HT-29 (cell line): ENCODE measurements at regions not wholly inside any gene's neighbourhood (a gene's known extent, or its start where the extent isn't known, plus 50 kb on each side); places are given as distances from the start of the nearest gene placed in this dataset.

Experiments used
- DNase-seq: peaks from one replicate; pipeline ENCODE4 v3.0.0-alpha.2; 2015; ENCODE audit warnings: low spot score

GRCh38 chr1:217211486-217211885, 419.4 kb downstream of the GPATCH2 start:
- no peak for DNase-seq

GRCh38 chr1:217205578-217205977, 425.3 kb downstream of the GPATCH2 start:
- DNase-seq, result no peak

GRCh38 chr1:217196616-217197015, 434.3 kb downstream of the GPATCH2 start:
- no peak for DNase-seq

- no peak for DNase-seq
Measured at GRCh38 chr1:217193151-217193550, 437.7 kb downstream of the GPATCH2 start.

GRCh38 chr1:217191441-217191840, 439.4 kb downstream of the GPATCH2 start:
- DNase-seq, result no peak

GRCh38 chr1:217190359-217190758, 440.5 kb downstream of the GPATCH2 start:
- DNase-seq, result no peak

- DNase-seq, result no peak
Measured at GRCh38 chr1:217189362-217189761, 441.5 kb downstream of the GPATCH2 start.

- DNase-seq, result no peak
Measured at GRCh38 chr1:217188280-217189237, 442.3 kb downstream of the GPATCH2 start.

- no peak for DNase-seq
Measured at GRCh38 chr1:217186664-217187063, 444.2 kb downstream of the GPATCH2 start.

GRCh38 chr1:217184854-217185253, 446.0 kb downstream of the GPATCH2 start:
- no peak for DNase-seq

GRCh38 chr1:217182992-217183391, 447.9 kb downstream of the GPATCH2 start:
- no peak for DNase-seq

- no peak for DNase-seq
Measured at GRCh38 chr1:217181756-217182155, 449.1 kb downstream of the GPATCH2 start.

- DNase-seq, result no peak
Measured at GRCh38 chr1:217181176-217181746, 449.6 kb downstream of the GPATCH2 start.

- no peak for DNase-seq
Measured at GRCh38 chr1:217180443-217180842, 450.4 kb downstream of the GPATCH2 start.

- DNase-seq, result no peak
Measured at GRCh38 chr1:217164403-217164802, 441.2 kb upstream of the ESRRG start.

GRCh38 chr1:217153361-217153760, 430.1 kb upstream of the ESRRG start:
- DNase-seq, result no peak

GRCh38 chr1:217150366-217150765, 427.1 kb upstream of the ESRRG start:
- no peak for DNase-seq

GRCh38 chr1:217149791-217150190, 426.6 kb upstream of the ESRRG start:
- DNase-seq, result no peak

GRCh38 chr1:217141711-217142110, 418.5 kb upstream of the ESRRG start:
- no peak for DNase-seq

- DNase-seq, result no peak
Measured at GRCh38 chr1:217140041-217140901, 417.0 kb upstream of the ESRRG start.

- no peak for DNase-seq
Measured at GRCh38 chr1:217139513-217139912, 416.3 kb upstream of the ESRRG start.
